ENCODE measurements at regions not wholly inside any gene's neighbourhood (a gene's known extent, or its start where the extent isn't known, plus 50 kb on each side); places are given as distances from the start of the nearest gene placed in this dataset.

- Histone ChIP-seq H3K4me3 (ENCODE audit: low read depth, low read length) (no peak overlapping the region), H3K4me1 (ENCODE audit: control insufficient read depth, insufficient read depth, low read length) (no peaks in the 10 kb centered on the region), H3K36me3 (ENCODE audit: control insufficient read depth, insufficient read depth, low read length) (no peaks in the 10 kb centered on the region), H3K27me3 (ENCODE audit: control insufficient read depth, insufficient read depth, low read length) (no peaks in the 10 kb centered on the region), H3K9me3 (ENCODE audit: control insufficient read depth, insufficient read depth, low read length) (peaks cover 6% of the 10 kb centered on the region), H3K27ac (ENCODE audit: low read depth, low read length) (no peak overlapping the region)
- no peak for DNase-seq (ENCODE audit: low read depth in 4 of 6, low spot score in 6 of 6)
Observed at GRCh38 chr3:167188592-167188991, 191.5 kb downstream of the ZBBX start.

- Histone ChIP-seq H3K9me3 (ENCODE audit: control insufficient read depth, insufficient read depth, low read length) (peaks cover 2% of the 10 kb centered on the region), H3K36me3 (ENCODE audit: control insufficient read depth, insufficient read depth, low read length) (no peaks in the 10 kb centered on the region), H3K4me1 (ENCODE audit: control insufficient read depth, insufficient read depth, low read length) (no peaks in the 10 kb centered on the region), H3K27me3 (ENCODE audit: control insufficient read depth, insufficient read depth, low read length) (no peaks in the 10 kb centered on the region), H3K4me3 (ENCODE audit: low read depth, low read length) (no peak overlapping the region), H3K27ac (ENCODE audit: low read depth, low read length) (no peak overlapping the region)
- peak in 2 of 6 donors; percentile 46 to 62 for DNase-seq (ENCODE audit: low read depth in 4 of 6, low spot score in 6 of 6)
- no CpG with 5 or more reads among the region's 2 CpGs for WGBS (ENCODE audit: insufficient coverage)
Observed at GRCh38 chr3:167187221-167187620, 192.9 kb downstream of the ZBBX start.

- Histone ChIP-seq H3K4me1 (ENCODE audit: control insufficient read depth, insufficient read depth, low read length) (no peaks in the 10 kb centered on the region), H3K4me3 (ENCODE audit: low read depth, low read length) (no peak overlapping the region), H3K27me3 (ENCODE audit: control insufficient read depth, insufficient read depth, low read length) (no peaks in the 10 kb centered on the region), H3K36me3 (ENCODE audit: control insufficient read depth, insufficient read depth, low read length) (no peaks in the 10 kb centered on the region), H3K27ac (ENCODE audit: low read depth, low read length) (no peak overlapping the region), H3K9me3 (ENCODE audit: control insufficient read depth, insufficient read depth, low read length) (no peaks in the 10 kb centered on the region)
- DNase-seq (ENCODE audit: low read depth in 4 of 6, low spot score in 6 of 6), result no peak
- WGBS (ENCODE audit: insufficient coverage), result 82% methylated on average over 3 of the region's 3 CpGs
Observed at GRCh38 chr3:167184511-167184910, 195.6 kb downstream of the ZBBX start.

- no peak overlapping the region for H3K4me3 ChIP-seq (ENCODE audit: low read depth, low read length)
- WGBS (ENCODE audit: insufficient coverage), result no CpG with 5 or more reads among the region's 1 CpG
- no peaks in the 10 kb centered on the region for H3K27me3 ChIP-seq (ENCODE audit: control insufficient read depth, insufficient read depth, low read length)
Observed at GRCh38 chr3:167172377-167172776, 207.7 kb downstream of the ZBBX start.

GRCh38 chr3:167167491-167167890 is 212.6 kb downstream of the ZBBX start:
- no peaks in the 10 kb centered on the region for H3K36me3 ChIP-seq (ENCODE audit: control insufficient read depth, insufficient read depth, low read length)

More at GRCh38 chr3:167172377-167172776, 207.7 kb downstream of the ZBBX start:
- Histone ChIP-seq H3K9me3 (ENCODE audit: control insufficient read depth, insufficient read depth, low read length) (peaks cover 2% of the 10 kb centered on the region), H3K4me1 (ENCODE audit: control insufficient read depth, insufficient read depth, low read length) (peaks cover 5% of the 10 kb centered on the region), H3K36me3 (ENCODE audit: control insufficient read depth, insufficient read depth, low read length) (no peaks in the 10 kb centered on the region), H3K27ac (ENCODE audit: low read depth, low read length) (no peak overlapping the region)
- DNase-seq (ENCODE audit: low read depth in 4 of 6, low spot score in 6 of 6), result no peak

GRCh38 chr3:167166594-167167253 is 213.4 kb downstream of the ZBBX start:
- Histone ChIP-seq H3K27me3 (ENCODE audit: control insufficient read depth, insufficient read depth, low read length) (no peaks in the 10 kb centered on the region), H3K36me3 (ENCODE audit: control insufficient read depth, insufficient read depth, low read length) (no peaks in the 10 kb centered on the region), H3K4me1 (ENCODE audit: control insufficient read depth, insufficient read depth, low read length) (peaks cover 5% of the 10 kb centered on the region), H3K27ac (ENCODE audit: low read depth, low read length) (no peak overlapping the region), H3K4me3 (ENCODE audit: low read depth, low read length) (no peak overlapping the region), H3K9me3 (ENCODE audit: control insufficient read depth, insufficient read depth, low read length) (no peaks in the 10 kb centered on the region)
- DNase-seq (ENCODE audit: low read depth in 4 of 6, low spot score in 6 of 6), result peak in 5 of 6 donors; percentile 26 to 91 (median 57)
- WGBS (ENCODE audit: insufficient coverage), result 20% methylated on average over 1 of the region's 4 CpGs

More at GRCh38 chr3:167167491-167167890, 212.6 kb downstream of the ZBBX start:
- H3K4me3 ChIP-seq (ENCODE audit: low read depth, low read length), result no peak overlapping the region
- H3K4me1 ChIP-seq (ENCODE audit: control insufficient read depth, insufficient read depth, low read length), result peaks cover 5% of the 10 kb centered on the region
- no peaks in the 10 kb centered on the region for H3K9me3 ChIP-seq (ENCODE audit: control insufficient read depth, insufficient read depth, low read length)
- no peak for DNase-seq (ENCODE audit: low read depth in 4 of 6, low spot score in 6 of 6)
- H3K27me3 ChIP-seq (ENCODE audit: control insufficient read depth, insufficient read depth, low read length), result no peaks in the 10 kb centered on the region
- WGBS (ENCODE audit: insufficient coverage), result 75% methylated on average over 3 of the region's 3 CpGs
- H3K27ac ChIP-seq (ENCODE audit: low read depth, low read length), result no peak overlapping the region

- no peaks in the 10 kb centered on the region for H3K36me3 ChIP-seq (ENCODE audit: control insufficient read depth, insufficient read depth, low read length)
- no peak for DNase-seq (ENCODE audit: low read depth in 4 of 6, low spot score in 6 of 6)
- no peaks in the 10 kb centered on the region for H3K9me3 ChIP-seq (ENCODE audit: control insufficient read depth, insufficient read depth, low read length)
- no peaks in the 10 kb centered on the region for H3K27me3 ChIP-seq (ENCODE audit: control insufficient read depth, insufficient read depth, low read length)
- H3K27ac ChIP-seq (ENCODE audit: low read depth, low read length), result no peak overlapping the region
- H3K4me1 ChIP-seq (ENCODE audit: control insufficient read depth, insufficient read depth, low read length), result peaks cover 5% of the 10 kb centered on the region
- no peak overlapping the region for H3K4me3 ChIP-seq (ENCODE audit: low read depth, low read length)
Observed at GRCh38 chr3:167166012-167166411, 214.1 kb downstream of the ZBBX start.

GRCh38 chr3:167163580-167163979 is 216.5 kb downstream of the ZBBX start:
- H3K4me3 ChIP-seq (ENCODE audit: low read depth, low read length), result no peak overlapping the region
- peaks cover 5% of the 10 kb centered on the region for H3K4me1 ChIP-seq (ENCODE audit: control insufficient read depth, insufficient read depth, low read length)
- H3K9me3 ChIP-seq (ENCODE audit: control insufficient read depth, insufficient read depth, low read length), result no peaks in the 10 kb centered on the region
- DNase-seq (ENCODE audit: low read depth in 4 of 6, low spot score in 6 of 6), result no peak
- no peak overlapping the region for H3K27ac ChIP-seq (ENCODE audit: low read depth, low read length)
- WGBS (ENCODE audit: insufficient coverage), result 93% methylated on average over 2 of the region's 3 CpGs
- H3K36me3 ChIP-seq (ENCODE audit: control insufficient read depth, insufficient read depth, low read length), result no peaks in the 10 kb centered on the region
- no peaks in the 10 kb centered on the region for H3K27me3 ChIP-seq (ENCODE audit: control insufficient read depth, insufficient read depth, low read length)

GRCh38 chr3:167162083-167162482 is 218.0 kb downstream of the ZBBX start:
- Histone ChIP-seq H3K27me3 (ENCODE audit: control insufficient read depth, insufficient read depth, low read length) (no peaks in the 10 kb centered on the region), H3K27ac (ENCODE audit: low read depth, low read length) (no peak overlapping the region), H3K4me1 (ENCODE audit: control insufficient read depth, insufficient read depth, low read length) (no peaks in the 10 kb centered on the region), H3K9me3 (ENCODE audit: control insufficient read depth, insufficient read depth, low read length) (no peaks in the 10 kb centered on the region), H3K4me3 (ENCODE audit: low read depth, low read length) (no peak overlapping the region), H3K36me3 (ENCODE audit: control insufficient read depth, insufficient read depth, low read length) (no peaks in the 10 kb centered on the region)
- no peak for DNase-seq (ENCODE audit: low read depth in 4 of 6, low spot score in 6 of 6)
- WGBS (ENCODE audit: insufficient coverage), result no CpG with 5 or more reads among the region's 1 CpG

GRCh38 chr3:167160781-167161180 is 219.3 kb downstream of the ZBBX start:
- DNase-seq (ENCODE audit: low read depth in 4 of 6, low spot score in 6 of 6), result peak in 3 of 6 donors; percentile 7 to 87 (median 62)
- no peak overlapping the region for H3K27ac ChIP-seq (ENCODE audit: low read depth, low read length)
- WGBS (ENCODE audit: insufficient coverage), result no CpG with 5 or more reads among the region's 1 CpG
- no peaks in the 10 kb centered on the region for H3K27me3 ChIP-seq (ENCODE audit: control insufficient read depth, insufficient read depth, low read length)
- no peaks in the 10 kb centered on the region for H3K4me1 ChIP-seq (ENCODE audit: control insufficient read depth, insufficient read depth, low read length)
- no peak overlapping the region for H3K4me3 ChIP-seq (ENCODE audit: low read depth, low read length)
- H3K36me3 ChIP-seq (ENCODE audit: control insufficient read depth, insufficient read depth, low read length), result no peaks in the 10 kb centered on the region
- peaks cover 4% of the 10 kb centered on the region for H3K9me3 ChIP-seq (ENCODE audit: control insufficient read depth, insufficient read depth, low read length)
